Activated T-helper 17 cell treated with anti-CD3 and anti-CD28 coated beads, Interleukin-2, amount 50 U/mL, for 72 hours (primary cell): ENCODE measurements at regions not wholly inside any gene's neighbourhood (a gene's known extent, or its start where the extent isn't known, plus 50 kb on each side); places are given as distances from the start of the nearest gene placed in this dataset.
"Not testable (repeated sequence)": the region's sequence is repeated elsewhere in the genome, so short reads cannot be mapped to it uniquely, and the experiment has no call there.

Experiments used
- ATAC-seq: fragments of 150-1000 bp; cut with Tn5 transposase; replicated peaks from 2 replicates; pipeline ENCODE4 v1.10.0; 2021; ENCODE audit warnings: mild to moderate bottlenecking, moderate library complexity
- H3K27ac Mint-ChIP-seq: one replicate; pipeline ENCODE4 v1.8.0; 2022; ENCODE audit warnings: mixed read lengths
- H3K27me3 Mint-ChIP-seq: one replicate; pipeline ENCODE4 v1.8.0; 2022; ENCODE audit warnings: mixed read lengths
- H3K36me3 Mint-ChIP-seq: one replicate; pipeline ENCODE4 v1.8.0; 2022; ENCODE audit warnings: low read depth, mild to moderate bottlenecking, mixed read lengths
- H3K4me1 Mint-ChIP-seq: one replicate; pipeline ENCODE4 v1.8.0; 2022; ENCODE audit warnings: mixed read lengths
- H3K4me3 Mint-ChIP-seq: one replicate; pipeline ENCODE4 v1.8.0; 2022; ENCODE audit warnings: mild to moderate bottlenecking, mixed read lengths
- H3K9me3 Mint-ChIP-seq: one replicate; pipeline ENCODE4 v1.8.0; 2022; ENCODE audit warnings: mixed read lengths

DNA sequence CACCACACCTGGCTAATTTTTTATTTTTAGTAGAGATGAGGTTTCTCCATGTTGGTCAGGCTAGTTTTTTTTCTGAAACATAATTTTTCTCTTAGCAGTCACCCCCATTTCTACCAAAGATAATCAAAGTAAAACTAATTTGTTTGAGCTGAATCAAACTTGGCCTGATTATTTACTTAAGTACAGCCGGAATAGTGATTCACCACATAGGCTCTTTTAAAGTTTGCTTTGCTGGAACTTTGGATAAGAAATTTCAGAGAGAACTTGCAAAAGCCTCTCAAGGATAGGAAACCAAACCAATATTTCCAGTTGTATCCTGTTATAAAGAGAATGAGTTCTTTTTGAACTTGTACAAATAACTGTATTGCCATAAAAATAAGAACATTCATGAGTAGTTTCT is 105.0 kb upstream of the SYNCRIP start:
- ATAC-seq = no peak
- H3K36me3 Mint-ChIP-seq = no peaks in the 10 kb centered on the region
- no peak overlapping the region for H3K4me3 Mint-ChIP-seq
- no peaks in the 10 kb centered on the region for H3K9me3 Mint-ChIP-seq
- H3K4me1 Mint-ChIP-seq = no peaks in the 10 kb centered on the region
- H3K27me3 Mint-ChIP-seq = peaks cover 8% of the 10 kb centered on the region
- no peak overlapping the region for H3K27ac Mint-ChIP-seq

DNA sequence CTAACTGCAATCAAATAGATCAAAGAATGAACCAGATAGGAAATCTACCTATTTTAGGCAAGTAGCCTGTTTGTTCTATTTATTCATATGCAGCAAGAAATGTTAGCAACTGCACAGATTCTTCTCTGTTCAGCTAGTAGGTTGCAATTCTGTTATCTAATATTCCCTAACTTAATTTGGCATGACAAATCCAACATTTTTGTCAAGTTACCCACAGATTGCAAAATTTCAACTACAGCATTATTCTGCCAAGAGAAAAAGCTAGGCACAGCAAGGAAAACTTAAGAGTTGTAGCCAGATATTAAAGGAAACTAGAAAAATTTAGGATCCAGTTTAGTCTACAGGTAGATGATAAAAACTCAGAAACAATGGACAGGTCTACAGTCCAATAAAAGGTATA is 104.4 kb upstream of the SYNCRIP start:
- no peaks in the 10 kb centered on the region for H3K4me1 Mint-ChIP-seq
- H3K27me3 Mint-ChIP-seq = peaks cover 8% of the 10 kb centered on the region
- ATAC-seq = no peak
- H3K4me3 Mint-ChIP-seq = no peak overlapping the region
- no peaks in the 10 kb centered on the region for H3K36me3 Mint-ChIP-seq
- H3K27ac Mint-ChIP-seq = no peak overlapping the region
- no peaks in the 10 kb centered on the region for H3K9me3 Mint-ChIP-seq

GRCh38 chr6:85744433-85744970 is 101.8 kb upstream of the SYNCRIP start:
- Mint-ChIP-seq H3K4me1 (no peaks in the 10 kb centered on the region), H3K9me3 (no peaks in the 10 kb centered on the region), H3K27me3 (peaks cover 2% of the 10 kb centered on the region), H3K36me3 (no peaks in the 10 kb centered on the region), H3K4me3 (no peak overlapping the region), H3K27ac (no peak overlapping the region)
- ATAC-seq = no peak

DNA sequence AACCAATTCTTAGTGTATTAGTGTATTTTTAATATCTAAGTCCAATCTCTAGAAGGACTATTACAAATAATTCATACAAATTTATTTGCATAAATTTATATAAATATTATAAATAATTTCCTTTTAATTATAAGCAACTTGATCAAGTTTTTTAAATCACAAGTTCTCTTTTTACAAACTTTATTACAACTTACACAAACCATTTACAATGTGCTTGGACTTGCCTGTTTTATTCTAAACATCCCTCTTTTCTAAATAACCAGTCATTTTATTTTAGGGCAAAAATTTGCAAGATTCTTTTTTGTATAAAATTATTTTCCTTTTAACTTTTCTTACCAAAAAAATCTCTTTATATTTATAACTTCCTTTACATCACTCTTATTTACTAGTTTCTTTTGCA is 83.5 kb upstream of the SYNCRIP start:
- Mint-ChIP-seq H3K9me3 (no peaks in the 10 kb centered on the region), H3K27ac (no peak overlapping the region), H3K36me3 (no peaks in the 10 kb centered on the region), H3K4me3 (no peak overlapping the region), H3K27me3 (no peaks in the 10 kb centered on the region), H3K4me1 (no peaks in the 10 kb centered on the region)
- ATAC-seq = no peak

DNA sequence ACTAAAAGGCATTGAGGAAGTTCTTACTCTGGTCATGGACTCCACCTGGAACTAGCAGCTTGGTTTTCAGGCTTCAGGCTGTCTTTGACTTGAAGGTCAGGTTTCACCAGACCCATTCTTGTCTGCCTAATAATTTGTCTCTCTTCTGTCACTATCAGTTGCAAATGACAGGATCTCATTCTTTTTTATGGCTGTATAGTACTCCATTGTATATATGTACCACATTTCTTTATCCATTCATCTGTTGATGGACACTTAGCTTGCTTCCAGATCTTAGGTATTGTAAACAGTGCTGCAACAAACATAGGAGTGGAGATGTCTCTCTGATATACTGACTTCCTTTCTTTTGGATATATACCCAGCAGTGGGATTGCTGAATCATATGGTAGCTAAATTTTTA is 73.1 kb upstream of the SYNCRIP start:
- Mint-ChIP-seq H3K27ac (no peak overlapping the region), H3K27me3 (no peaks in the 10 kb centered on the region), H3K9me3 (peaks cover 4% of the 10 kb centered on the region), H3K36me3 (no peaks in the 10 kb centered on the region), H3K4me1 (peaks cover 3% of the 10 kb centered on the region), H3K4me3 (no peak overlapping the region)
- ATAC-seq = no peak

DNA sequence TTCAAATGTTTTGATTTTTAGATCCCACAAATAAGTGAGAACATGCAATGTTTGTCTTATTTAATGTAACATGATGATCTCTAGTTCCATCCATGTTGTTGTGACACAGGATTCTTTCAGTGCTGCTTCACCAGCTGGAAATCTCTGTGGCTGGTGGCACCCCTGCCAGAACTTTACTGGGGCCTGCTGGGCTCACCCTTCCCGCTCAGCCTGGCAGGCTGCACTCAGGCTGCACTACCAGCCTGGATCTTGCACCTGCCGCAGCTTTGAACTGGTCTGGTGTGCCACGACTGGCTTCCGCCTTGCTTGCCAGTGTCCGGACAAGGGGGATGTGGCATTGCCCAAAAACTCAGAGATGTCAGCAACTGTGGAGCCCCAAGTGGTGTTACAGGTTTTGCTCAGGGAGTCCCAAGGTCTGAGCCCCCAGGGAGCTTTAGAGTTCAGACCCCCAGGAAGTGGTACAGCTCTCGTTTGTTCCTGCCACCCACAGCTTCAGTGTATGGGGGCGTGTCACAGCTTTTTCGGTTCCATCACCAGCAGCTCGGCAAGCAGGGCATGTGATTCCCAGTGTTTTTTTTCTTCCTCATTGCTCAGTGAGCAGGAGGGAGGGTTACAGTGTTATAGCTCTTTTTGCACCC is 72.3 kb upstream of the SYNCRIP start:
- no peak overlapping the region for H3K4me3 Mint-ChIP-seq
- no peaks in the 10 kb centered on the region for H3K4me1 Mint-ChIP-seq
- no peaks in the 10 kb centered on the region for H3K27me3 Mint-ChIP-seq
- H3K36me3 Mint-ChIP-seq = no peaks in the 10 kb centered on the region
- H3K27ac Mint-ChIP-seq = no peak overlapping the region
- no peak for ATAC-seq
- H3K9me3 Mint-ChIP-seq = peaks cover 4% of the 10 kb centered on the region

DNA sequence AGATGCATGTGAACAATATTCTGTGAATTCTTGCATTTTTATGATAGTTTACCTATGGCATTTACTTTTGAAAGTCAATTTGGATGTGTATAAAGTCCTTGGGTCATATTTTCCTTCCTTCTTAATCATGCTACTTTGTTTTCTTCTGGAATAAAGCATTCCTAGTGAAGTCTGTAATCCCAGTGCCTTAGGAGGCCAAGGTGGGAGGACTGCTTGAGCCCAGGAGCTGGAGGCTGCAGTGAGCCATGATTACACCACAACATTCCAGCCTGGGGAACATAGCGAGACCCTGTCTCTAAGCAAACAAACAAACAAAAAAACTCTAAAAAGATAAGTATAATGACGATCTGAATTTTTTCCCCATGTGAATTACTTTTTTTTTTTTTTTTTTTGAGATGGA is 69.7 kb upstream of the SYNCRIP start:
- no peaks in the 10 kb centered on the region for H3K36me3 Mint-ChIP-seq
- no peaks in the 10 kb centered on the region for H3K4me1 Mint-ChIP-seq
- no peak overlapping the region for H3K27ac Mint-ChIP-seq

DNA sequence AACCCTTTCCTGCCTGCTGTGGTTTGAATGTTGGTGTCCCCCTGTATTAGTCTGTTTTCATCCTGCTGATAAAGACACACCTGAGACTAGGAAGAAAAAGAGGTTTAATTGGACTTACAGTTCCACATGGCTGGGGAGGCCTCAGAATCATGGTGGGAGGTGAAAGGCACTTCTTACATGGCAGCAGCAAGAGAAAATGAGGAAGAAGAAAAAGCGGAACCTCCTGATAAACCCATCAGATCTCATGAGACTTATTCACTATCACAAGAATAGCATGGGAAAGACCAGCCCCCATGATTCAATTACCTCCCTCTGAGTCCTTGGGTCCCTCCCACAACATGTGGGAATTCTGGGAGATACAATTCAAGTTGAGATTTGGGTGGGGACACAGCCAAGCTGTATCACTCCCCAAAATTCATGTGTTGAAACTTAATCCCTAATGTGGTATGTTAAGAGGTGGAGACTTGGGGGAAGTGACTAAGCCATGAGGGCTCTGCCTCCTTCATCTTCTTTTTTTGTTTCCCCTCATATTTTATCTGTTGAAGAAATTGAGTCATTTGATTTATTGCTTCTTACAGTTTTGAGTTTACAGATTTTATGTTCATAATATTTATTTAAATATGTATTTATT is 64.9 kb upstream of the SYNCRIP start:
- H3K36me3 Mint-ChIP-seq, H3K9me3 Mint-ChIP-seq, ATAC-seq, H3K4me1 Mint-ChIP-seq, H3K27me3 Mint-ChIP-seq, H3K27ac Mint-ChIP-seq, H3K4me3 Mint-ChIP-seq: not testable (repeated sequence)

More for the DNA sequence above, 69.7 kb upstream of the SYNCRIP start:
- H3K9me3 Mint-ChIP-seq = peaks cover 4% of the 10 kb centered on the region
- H3K4me3 Mint-ChIP-seq = no peak overlapping the region
- no peaks in the 10 kb centered on the region for H3K27me3 Mint-ChIP-seq
- ATAC-seq = no peak

GRCh38 chr6:85706272-85706671 is 63.6 kb upstream of the SYNCRIP start:
- Mint-ChIP-seq H3K27ac (no peak overlapping the region), H3K36me3 (no peaks in the 10 kb centered on the region), H3K27me3 (no peaks in the 10 kb centered on the region), H3K4me3 (no peak overlapping the region), H3K4me1 (no peaks in the 10 kb centered on the region), H3K9me3 (no peaks in the 10 kb centered on the region)
- ATAC-seq = no peak

GRCh38 chr6:85705220-85705619 is 62.5 kb upstream of the SYNCRIP start:
- Mint-ChIP-seq H3K27ac (no peak overlapping the region), H3K36me3 (no peaks in the 10 kb centered on the region), H3K27me3 (no peaks in the 10 kb centered on the region), H3K4me3 (no peak overlapping the region), H3K4me1 (no peaks in the 10 kb centered on the region), H3K9me3 (no peaks in the 10 kb centered on the region)
- ATAC-seq = no peak

DNA sequence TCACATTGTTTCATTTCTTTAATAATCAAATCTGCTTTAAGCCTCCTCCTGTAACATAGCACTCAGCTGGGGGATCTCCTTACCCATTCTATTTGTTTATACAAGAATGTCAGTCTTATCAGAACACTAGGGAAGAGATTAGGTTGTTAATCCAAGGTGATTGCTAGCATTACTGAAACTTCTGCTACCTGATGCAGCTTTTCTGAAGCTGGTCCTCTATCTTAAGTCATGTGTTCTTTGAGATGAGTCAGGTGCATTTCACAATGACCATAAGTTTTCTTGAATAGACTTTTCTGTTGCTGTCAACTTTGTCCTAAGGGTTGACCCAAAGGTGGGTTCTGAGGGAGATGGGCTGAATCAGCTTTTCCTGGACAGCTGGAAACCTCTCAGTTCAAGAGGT is 60.7 kb upstream of the SYNCRIP start:
- Mint-ChIP-seq H3K9me3 (peaks cover 3% of the 10 kb centered on the region), H3K27me3 (no peaks in the 10 kb centered on the region), H3K4me3 (no peak overlapping the region), H3K27ac (no peak overlapping the region), H3K36me3 (no peaks in the 10 kb centered on the region), H3K4me1 (no peaks in the 10 kb centered on the region)
- ATAC-seq = no peak
